CD4-positive, alpha-beta T cell treated with Interleukin-2 at 100 ng/mL for 4 hours (primary cell): ENCODE measurements at regions not wholly inside any gene's neighbourhood (a gene's known extent, or its start where the extent isn't known, plus 50 kb on each side); places are given as distances from the start of the nearest gene placed in this dataset.
"Not testable (repeated sequence)": the region's sequence is repeated elsewhere in the genome, so short reads cannot be mapped to it uniquely, and the experiment has no call there.

Experiments used
- DNase-seq: peaks from one replicate; pipeline ENCODE4 v3.0.0-alpha.2; 2020; ENCODE audit warnings: low spot score

GRCh38 chr3:194867270-194867983 lies 181.7 kb downstream of the FAM43A start:
- no peak for DNase-seq

GRCh38 chr3:194868831-194869230 lies 183.1 kb downstream of the FAM43A start:
- DNase-seq: no peak

GRCh38 chr3:194869482-194870169 lies 183.9 kb downstream of the FAM43A start:
- DNase-seq: no peak

- no peak for DNase-seq
These were observed 184.9 kb downstream of the FAM43A start for GRCh38 chr3:194870394-194871110.

GRCh38 chr3:194871143-194871863 lies 185.6 kb downstream of the FAM43A start:
- DNase-seq: no peak

GRCh38 chr3:194871864-194872668 lies 186.4 kb downstream of the FAM43A start:
- DNase-seq: no peak

- no peak for DNase-seq
These were observed 186.9 kb downstream of the FAM43A start for GRCh38 chr3:194872669-194872977.

- not testable (repeated sequence) for DNase-seq
These were observed 187.8 kb downstream of the FAM43A start for GRCh38 chr3:194873474-194873873.

- no peak for DNase-seq
These were observed 188.5 kb downstream of the FAM43A start for GRCh38 chr3:194874206-194874605.

GRCh38 chr3:194874783-194875182 lies 189.1 kb downstream of the FAM43A start:
- DNase-seq: no peak

- DNase-seq: no peak
These were observed 190.1 kb downstream of the FAM43A start for GRCh38 chr3:194875581-194876402.

GRCh38 chr3:194876403-194877095 lies 190.9 kb downstream of the FAM43A start:
- DNase-seq: no peak

- no peak for DNase-seq
These were observed 191.8 kb downstream of the FAM43A start for GRCh38 chr3:194877291-194878119.

GRCh38 chr3:194879126-194879877 lies 193.6 kb downstream of the FAM43A start:
- no peak for DNase-seq

- no peak for DNase-seq
These were observed 194.6 kb downstream of the FAM43A start for GRCh38 chr3:194879991-194880939.

GRCh38 chr3:194880940-194881925 lies 195.6 kb downstream of the FAM43A start:
- no peak for DNase-seq
